BE2C (cell line): ENCODE measurements at regions not wholly inside any gene's neighbourhood (a gene's known extent, or its start where the extent isn't known, plus 50 kb on each side); places are given as distances from the start of the nearest gene placed in this dataset.
"Not testable (repeated sequence)": the region's sequence is repeated elsewhere in the genome, so short reads cannot be mapped to it uniquely, and the experiment has no call there.

ENCODE experiments used
- DNase-seq: peaks from one replicate; pipeline ENCODE4 v3.0.0-alpha.2; 2020
- H3K27me3 ChIP-seq: fragments of 250-450 bp; sonication (Bioruptor Pico); 2 replicates; pipeline ENCODE4 v1.5.1; 2020; ENCODE audit warnings: mild to moderate bottlenecking
- H3K36me3 ChIP-seq: fragments of 250-450 bp; sonication (Bioruptor Pico); 2 replicates; pipeline ENCODE4 v1.5.1; 2020; ENCODE audit warnings: mild to moderate bottlenecking
- H3K4me1 ChIP-seq: fragments of 250-450 bp; sonication (Bioruptor Pico); 2 replicates; pipeline ENCODE4 v1.5.1; 2020
- H3K4me3 ChIP-seq: 2 replicates; pipeline ENCODE4 v1.5.1; 2011; ENCODE audit warnings: low read depth, low read length
- H3K9me3 ChIP-seq: fragments of 250-450 bp; sonication (Bioruptor Pico); 2 replicates; pipeline ENCODE4 v1.5.1; 2020
- CTCF ChIP-seq: IDR thresholded peaks from 2 replicates; pipeline ENCODE4 v1.5.1; 2012; ENCODE audit warnings: mild to moderate bottlenecking, low read depth, low read length

GRCh38 chr2:190150413-190150812 is 87.9 kb upstream of the MSTN start:
- Histone ChIP-seq H3K4me1 (no peaks in the 10 kb centered on the region), H3K4me3 (no peak overlapping the region), H3K36me3 (no peaks in the 10 kb centered on the region), H3K27me3 (no peaks in the 10 kb centered on the region), H3K9me3 (no peaks in the 10 kb centered on the region)
- DNase-seq: no peak
- TF ChIP-seq CTCF: no peak

- Histone ChIP-seq H3K9me3 (no peaks in the 10 kb centered on the region), H3K4me3 (no peak overlapping the region), H3K4me1 (no peaks in the 10 kb centered on the region), H3K27me3 (no peaks in the 10 kb centered on the region), H3K36me3 (no peaks in the 10 kb centered on the region)
- no peak for DNase-seq
- TF ChIP-seq CTCF: no peak
Observed at GRCh38 chr2:190149908-190150307, 87.4 kb upstream of the MSTN start.

GRCh38 chr2:190149200-190149599 is 86.7 kb upstream of the MSTN start:
- Histone ChIP-seq H3K36me3 (no peaks in the 10 kb centered on the region), H3K27me3 (no peaks in the 10 kb centered on the region), H3K4me3 (no peak overlapping the region), H3K9me3 (no peaks in the 10 kb centered on the region), H3K4me1 (no peaks in the 10 kb centered on the region)
- no peak for TF ChIP-seq CTCF
- no peak for DNase-seq

- DNase-seq, H3K27me3 ChIP-seq, H3K4me1 ChIP-seq, H3K9me3 ChIP-seq, H3K36me3 ChIP-seq, H3K4me3 ChIP-seq: not testable (repeated sequence)
Observed at GRCh38 chr2:190146109-190146508, 83.6 kb upstream of the MSTN start.

- H3K9me3 ChIP-seq, H3K27me3 ChIP-seq, DNase-seq, H3K36me3 ChIP-seq, H3K4me3 ChIP-seq, H3K4me1 ChIP-seq: not testable (repeated sequence)
Observed at GRCh38 chr2:190140474-190140873, 77.9 kb upstream of the MSTN start.

- no peak for TF ChIP-seq CTCF
- no peaks in the 10 kb centered on the region for H3K9me3 ChIP-seq
- H3K36me3 ChIP-seq: no peaks in the 10 kb centered on the region
- H3K27me3 ChIP-seq: no peaks in the 10 kb centered on the region
- no peak for DNase-seq
- H3K4me1 ChIP-seq: no peaks in the 10 kb centered on the region
- H3K4me3 ChIP-seq: no peak overlapping the region
Observed at GRCh38 chr2:190139371-190139770, 76.8 kb upstream of the MSTN start.

- no peak overlapping the region for H3K4me3 ChIP-seq
- H3K36me3 ChIP-seq: no peaks in the 10 kb centered on the region
- no peak for DNase-seq
- H3K9me3 ChIP-seq: no peaks in the 10 kb centered on the region
- TF ChIP-seq CTCF: no peak
- no peaks in the 10 kb centered on the region for H3K4me1 ChIP-seq
- no peaks in the 10 kb centered on the region for H3K27me3 ChIP-seq
Observed at GRCh38 chr2:190138032-190138431, 75.5 kb upstream of the MSTN start.
